ENCODE measurements at regions not wholly inside any gene's neighbourhood (a gene's known extent, or its start where the extent isn't known, plus 50 kb on each side); places are given as distances from the start of the nearest gene placed in this dataset.

DNA sequence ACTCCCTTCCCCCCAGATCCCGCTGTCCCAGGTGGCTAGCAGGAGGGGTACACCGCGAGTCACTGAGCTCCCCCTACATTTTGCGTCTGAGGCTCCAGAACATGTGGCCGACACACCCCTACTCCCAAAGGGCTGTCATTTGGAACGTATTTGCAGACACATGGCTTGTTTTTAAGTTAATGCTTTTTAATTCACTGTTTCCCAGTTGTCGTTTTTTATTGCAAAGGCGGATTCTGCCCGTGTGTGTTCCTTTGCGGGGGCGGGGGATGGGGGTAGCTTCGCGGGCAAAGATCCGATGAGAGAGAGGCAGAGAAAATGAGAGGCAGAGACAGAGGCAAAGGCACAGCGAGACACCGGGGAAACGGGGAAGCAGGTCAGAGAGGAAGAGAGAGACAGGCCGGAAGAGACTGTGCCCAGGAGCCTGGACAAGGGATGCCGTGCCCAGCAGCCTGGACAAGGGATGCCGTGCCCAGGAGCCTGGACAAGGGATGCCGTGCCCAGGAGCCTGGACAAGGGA is 270.2 kb downstream of the FOXD2 start:
- POLR2A ChIA-PET (ENCODE audit: unreplicated experiment), result no interaction called here
- peaks cover 63% of the 10 kb centered on the region for H3K27me3 ChIP-seq (ENCODE audit: low read length)
- TF ChIP-seq, protein P1, sequence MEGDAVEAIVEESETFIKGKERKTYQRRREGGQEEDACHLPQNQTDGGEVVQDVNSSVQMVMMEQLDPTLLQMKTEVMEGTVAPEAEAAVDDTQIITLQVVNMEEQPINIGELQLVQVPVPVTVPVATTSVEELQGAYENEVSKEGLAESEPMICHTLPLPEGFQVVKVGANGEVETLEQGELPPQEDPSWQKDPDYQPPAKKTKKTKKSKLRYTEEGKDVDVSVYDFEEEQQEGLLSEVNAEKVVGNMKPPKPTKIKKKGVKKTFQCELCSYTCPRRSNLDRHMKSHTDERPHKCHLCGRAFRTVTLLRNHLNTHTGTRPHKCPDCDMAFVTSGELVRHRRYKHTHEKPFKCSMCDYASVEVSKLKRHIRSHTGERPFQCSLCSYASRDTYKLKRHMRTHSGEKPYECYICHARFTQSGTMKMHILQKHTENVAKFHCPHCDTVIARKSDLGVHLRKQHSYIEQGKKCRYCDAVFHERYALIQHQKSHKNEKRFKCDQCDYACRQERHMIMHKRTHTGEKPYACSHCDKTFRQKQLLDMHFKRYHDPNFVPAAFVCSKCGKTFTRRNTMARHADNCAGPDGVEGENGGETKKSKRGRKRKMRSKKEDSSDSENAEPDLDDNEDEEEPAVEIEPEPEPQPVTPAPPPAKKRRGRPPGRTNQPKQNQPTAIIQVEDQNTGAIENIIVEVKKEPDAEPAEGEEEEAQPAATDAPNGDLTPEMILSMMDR (conservative IDR thresholded peaks at IDR 0.05; ENCODE audit: low read depth, low read length), result no peak
- TF ChIP-seq EZH2phosphoT487 (IDR thresholded peaks at IDR 0.05; ENCODE audit: borderline replicate concordance, low read length) (no peak), EZH2 (IDR thresholded peaks at IDR 0.05; ENCODE audit: low read length, unreplicated experiment) (no peak)

DNA sequence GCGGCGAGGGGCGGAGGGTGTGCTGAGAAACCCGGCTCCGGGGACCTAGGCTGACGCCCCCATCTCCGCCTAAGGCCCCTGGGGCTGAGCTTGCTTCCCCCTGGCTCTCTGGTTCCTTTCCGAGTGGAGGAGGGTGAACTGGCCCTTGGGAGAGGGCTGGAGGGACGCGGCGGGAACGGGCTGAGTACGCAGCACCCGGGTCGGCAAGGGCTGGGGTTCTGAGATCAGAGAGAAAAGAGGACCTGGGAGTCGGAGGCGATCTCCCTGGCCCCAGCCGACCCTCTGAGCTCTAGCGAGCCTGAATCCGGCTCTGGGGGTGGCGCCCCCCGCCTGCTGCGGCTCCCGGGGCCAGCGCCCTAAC is 270.8 kb downstream of the FOXD2 start:
- POLR2A ChIA-PET (ENCODE audit: unreplicated experiment), result no interaction called here
- H3K36me3 ChIP-seq (ENCODE audit: low read depth, low read length), result no peaks in the 10 kb centered on the region
- ATAC-seq, result no peak
- CTCF ChIA-PET, result no interaction called here
- H4K20me1 ChIP-seq (ENCODE audit: low read length), result no peaks in the 10 kb centered on the region
- H3F3A ChIP-seq (ENCODE audit: low read length, unreplicated experiment), result no peaks in the 10 kb centered on the region
- TF ChIP-seq EZH2 (IDR thresholded peaks at IDR 0.05; ENCODE audit: low read length, unreplicated experiment) (no peak), EZH2phosphoT487 (IDR thresholded peaks at IDR 0.05; ENCODE audit: borderline replicate concordance, low read length) (no peak)
- TF ChIP-seq, protein P1 (conservative IDR thresholded peaks at IDR 0.05; ENCODE audit: low read depth, low read length), result no peak
- H3K4me3 ChIP-seq (ENCODE audit: low read length), result peak overlapping the region; percentile 66
- intact Hi-C loops (cut with micrococcal nuclease), result no loop called here
- no TSS peak for BruUV-seq (replicated peaks)
- no peaks in the 10 kb centered on the region for H3K9me3 ChIP-seq (ENCODE audit: low read length)
- H3K9ac ChIP-seq (ENCODE audit: low read length), result no peak overlapping the region
- peak overlapping the region; percentile 87 for H3K4me2 ChIP-seq (ENCODE audit: low read length)
- no peaks in the 10 kb centered on the region for H3K9me2 ChIP-seq (replicated peaks; ENCODE audit: low read length)
- H3K4me1 ChIP-seq (ENCODE audit: insufficient read depth, low read length), result peaks cover 17% of the 10 kb centered on the region
- H2AFZ ChIP-seq (ENCODE audit: low read length), result no peak overlapping the region
- no peaks in the 10 kb centered on the region for H3K79me2 ChIP-seq (ENCODE audit: low read length)
- no peak for DNase-seq
- peaks cover 69% of the 10 kb centered on the region for H3K27me3 ChIP-seq (ENCODE audit: low read length)
- no peak overlapping the region for H3K27ac ChIP-seq (ENCODE audit: low read length)

More for the DNA sequence above, 270.2 kb downstream of the FOXD2 start:
- H3K9me3 ChIP-seq (ENCODE audit: low read length), result no peaks in the 10 kb centered on the region
- H3K27ac ChIP-seq (ENCODE audit: low read length), result no peak overlapping the region
- H3K4me2 ChIP-seq (ENCODE audit: low read length), result no peak overlapping the region
- no peaks in the 10 kb centered on the region for H3F3A ChIP-seq (ENCODE audit: low read length, unreplicated experiment)
- no peak overlapping the region for H2AFZ ChIP-seq (ENCODE audit: low read length)
- peaks cover 17% of the 10 kb centered on the region for H3K4me1 ChIP-seq (ENCODE audit: insufficient read depth, low read length)
- no peak for ATAC-seq
- intact Hi-C loops (cut with micrococcal nuclease), result no loop called here
- CTCF ChIA-PET, result no interaction called here
- no peaks in the 10 kb centered on the region for H3K9me2 ChIP-seq (replicated peaks; ENCODE audit: low read length)
- DNase-seq, result no peak
- H3K36me3 ChIP-seq (ENCODE audit: low read depth, low read length), result no peaks in the 10 kb centered on the region
- no TSS peak for BruUV-seq (replicated peaks)
- no peak overlapping the region for H3K9ac ChIP-seq (ENCODE audit: low read length)
- no peak overlapping the region for H3K4me3 ChIP-seq (ENCODE audit: low read length)
- no peaks in the 10 kb centered on the region for H4K20me1 ChIP-seq (ENCODE audit: low read length)
- H3K79me2 ChIP-seq (ENCODE audit: low read length), result no peaks in the 10 kb centered on the region

DNA sequence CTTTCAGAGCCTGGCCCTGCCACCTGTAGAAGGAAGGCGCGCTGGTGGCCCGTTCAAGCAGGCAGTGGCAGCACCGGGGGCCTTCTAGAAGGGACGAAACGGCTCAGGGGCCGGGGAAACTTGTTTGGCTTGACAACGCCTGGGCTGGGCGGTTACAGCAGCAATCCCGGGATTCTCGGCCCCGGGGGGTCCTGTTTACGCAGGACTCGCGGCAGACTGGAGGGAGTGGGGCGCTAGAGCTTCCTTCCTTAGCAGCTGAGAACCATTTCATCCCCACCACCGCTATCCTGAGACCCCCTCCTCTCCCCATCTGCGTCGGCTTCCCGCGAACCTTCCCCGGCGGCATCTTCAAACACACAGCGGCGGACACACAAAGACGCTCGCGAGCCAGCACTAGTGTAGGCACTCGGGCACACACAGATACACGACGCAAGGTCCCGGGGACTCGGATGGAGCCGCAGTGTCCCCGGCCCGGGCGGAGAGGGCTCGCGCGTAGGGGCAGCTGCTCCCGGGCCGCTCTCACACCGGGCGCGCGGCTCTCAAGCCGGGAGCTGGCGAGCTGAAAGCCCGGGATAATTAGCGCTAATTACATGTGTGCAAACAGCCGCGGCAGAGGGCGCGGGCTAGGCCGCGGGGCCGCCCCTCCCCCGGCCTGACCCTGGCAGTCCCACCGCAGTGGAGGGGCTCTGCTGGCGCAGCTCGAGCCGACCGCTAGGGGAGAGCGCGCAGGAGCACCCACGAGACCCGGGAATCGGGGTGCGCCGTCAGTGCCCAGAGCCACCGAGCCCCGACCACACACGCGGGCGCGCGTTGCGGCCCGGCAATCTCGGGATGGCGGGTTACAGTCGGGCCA is 271.4 kb downstream of the FOXD2 start:
- POLR2A ChIA-PET (ENCODE audit: unreplicated experiment), result no interaction called here
- ATAC-seq (peak; percentile 29), DNase-seq (no peak)
- Histone ChIP-seq H3K79me2 (ENCODE audit: low read length) (no peaks in the 10 kb centered on the region), H3F3A (ENCODE audit: low read length, unreplicated experiment) (no peaks in the 10 kb centered on the region), H3K9ac (ENCODE audit: low read length) (no peak overlapping the region), H4K20me1 (ENCODE audit: low read length) (no peaks in the 10 kb centered on the region), H3K27ac (ENCODE audit: low read length) (no peak overlapping the region), H3K4me3 (ENCODE audit: low read length) (peak overlapping the region; percentile 66), H3K27me3 (ENCODE audit: low read length) (peaks cover 72% of the 10 kb centered on the region), H3K4me1 (ENCODE audit: insufficient read depth, low read length) (peaks cover 17% of the 10 kb centered on the region), H2AFZ (ENCODE audit: low read length) (peak overlapping the region; percentile 80), H3K4me2 (ENCODE audit: low read length) (peak overlapping the region; percentile 87), H3K9me2 (replicated peaks; ENCODE audit: low read length) (no peaks in the 10 kb centered on the region), H3K36me3 (ENCODE audit: low read depth, low read length) (no peaks in the 10 kb centered on the region), H3K9me3 (ENCODE audit: low read length) (no peaks in the 10 kb centered on the region)
- BruUV-seq (replicated peaks), result no TSS peak
- TF ChIP-seq, protein P1 (conservative IDR thresholded peaks at IDR 0.05; ENCODE audit: low read depth, low read length), result peak; percentile 40; the same call in 1 of the 2 replicates
- TF ChIP-seq EZH2 (IDR thresholded peaks at IDR 0.05; ENCODE audit: low read length, unreplicated experiment) (peak; percentile 93), EZH2phosphoT487 (IDR thresholded peaks at IDR 0.05; ENCODE audit: borderline replicate concordance, low read length) (peak; percentile 61)
- CTCF ChIA-PET, result interaction anchor here (0.8 kb wide), 1 partner anchor 273 kb away, joined by 3 read pairs; no protein-coding TSS in a partner anchor
- intact Hi-C loops (cut with micrococcal nuclease), result no loop called here
